Colonic mucosa (tissue), 4 donors: ENCODE measurements at regions not wholly inside any gene's neighbourhood (a gene's known extent, or its start where the extent isn't known, plus 50 kb on each side); places are given as distances from the start of the nearest gene placed in this dataset.

Experiments used
- DNase-seq: peaks from one replicate; pipeline ENCODE4 v3.0.0-alpha.2; 2020
- H3K27ac ChIP-seq: fragments of 200-600 bp; one replicate; pipeline ENCODE4 v1.8.0; 2021
- H3K27me3 ChIP-seq: fragments of 200-600 bp; one replicate; pipeline ENCODE4 v1.8.0; 2021
- H3K36me3 ChIP-seq: fragments of 200-600 bp; one replicate; pipeline ENCODE4 v1.8.0; 2021
- H3K4me1 ChIP-seq: fragments of 200-600 bp; one replicate; pipeline ENCODE4 v1.8.0; 2021; ENCODE audit warnings: mild to moderate bottlenecking
- H3K4me3 ChIP-seq: fragments of 200-600 bp; one replicate; pipeline ENCODE4 v1.8.0; 2021
- H3K9ac ChIP-seq, 2 donors: one replicate each; pipeline ENCODE4 v1.7.0; 2013; ENCODE audit warnings: control low read depth in 2 of 2, low read depth in 2 of 2, low read length in 2 of 2
- H3K9me3 ChIP-seq: fragments of 200-600 bp; one replicate; pipeline ENCODE4 v1.8.0; 2021
- intact Hi-C: fragments of 100-400 bp; cut with DNase I; formaldehyde crosslinking; loops from one replicate; pipeline ENCODE4 v1.14.1; 2022
- TF ChIP-seq, protein P1 (sequence below): fragments of 200-600 bp; IDR thresholded peaks from one replicate; pipeline ENCODE4 v1.8.0; 2022; ENCODE audit warnings: antibody characterized with exemption, mild to moderate bottlenecking
- donor health status: healthy.
- donor health status: DM: no; HTN: no; CAD: no.
- donor health status: DM: no; HTN: no; CAD: no.

DNA sequence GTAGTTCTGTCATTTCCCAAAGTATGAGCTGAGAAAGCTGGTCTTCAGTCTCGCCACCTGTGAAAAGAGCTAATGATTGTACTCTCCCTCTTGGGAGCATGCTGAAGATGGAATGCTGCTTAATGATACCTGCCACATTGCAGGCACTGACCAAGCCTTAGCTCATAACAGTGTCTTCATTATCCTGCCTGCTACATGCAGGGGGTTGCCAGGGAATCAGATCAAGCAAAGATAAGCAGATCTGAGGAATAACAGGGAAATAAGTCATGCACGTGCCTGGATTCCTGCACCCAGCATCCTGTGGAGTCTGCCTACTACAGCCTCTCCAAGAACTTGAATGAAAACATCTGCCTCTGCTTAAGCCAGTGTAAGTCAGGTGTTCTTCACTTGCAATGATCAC is 667.3 kb downstream of the NPHP4 start:
- TF ChIP-seq, protein P1, sequence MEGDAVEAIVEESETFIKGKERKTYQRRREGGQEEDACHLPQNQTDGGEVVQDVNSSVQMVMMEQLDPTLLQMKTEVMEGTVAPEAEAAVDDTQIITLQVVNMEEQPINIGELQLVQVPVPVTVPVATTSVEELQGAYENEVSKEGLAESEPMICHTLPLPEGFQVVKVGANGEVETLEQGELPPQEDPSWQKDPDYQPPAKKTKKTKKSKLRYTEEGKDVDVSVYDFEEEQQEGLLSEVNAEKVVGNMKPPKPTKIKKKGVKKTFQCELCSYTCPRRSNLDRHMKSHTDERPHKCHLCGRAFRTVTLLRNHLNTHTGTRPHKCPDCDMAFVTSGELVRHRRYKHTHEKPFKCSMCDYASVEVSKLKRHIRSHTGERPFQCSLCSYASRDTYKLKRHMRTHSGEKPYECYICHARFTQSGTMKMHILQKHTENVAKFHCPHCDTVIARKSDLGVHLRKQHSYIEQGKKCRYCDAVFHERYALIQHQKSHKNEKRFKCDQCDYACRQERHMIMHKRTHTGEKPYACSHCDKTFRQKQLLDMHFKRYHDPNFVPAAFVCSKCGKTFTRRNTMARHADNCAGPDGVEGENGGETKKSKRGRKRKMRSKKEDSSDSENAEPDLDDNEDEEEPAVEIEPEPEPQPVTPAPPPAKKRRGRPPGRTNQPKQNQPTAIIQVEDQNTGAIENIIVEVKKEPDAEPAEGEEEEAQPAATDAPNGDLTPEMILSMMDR: no peak
- Histone ChIP-seq H3K36me3 (no peaks in the 10 kb centered on the region), H3K27ac (no peak overlapping the region), H3K4me3 (no peak overlapping the region), H3K27me3 (no peaks in the 10 kb centered on the region), H3K9ac (no peak overlapping the region), H3K4me1 (no peaks in the 10 kb centered on the region), H3K9me3 (no peaks in the 10 kb centered on the region)
- intact Hi-C loops: no loop called here
- no peak for DNase-seq

DNA sequence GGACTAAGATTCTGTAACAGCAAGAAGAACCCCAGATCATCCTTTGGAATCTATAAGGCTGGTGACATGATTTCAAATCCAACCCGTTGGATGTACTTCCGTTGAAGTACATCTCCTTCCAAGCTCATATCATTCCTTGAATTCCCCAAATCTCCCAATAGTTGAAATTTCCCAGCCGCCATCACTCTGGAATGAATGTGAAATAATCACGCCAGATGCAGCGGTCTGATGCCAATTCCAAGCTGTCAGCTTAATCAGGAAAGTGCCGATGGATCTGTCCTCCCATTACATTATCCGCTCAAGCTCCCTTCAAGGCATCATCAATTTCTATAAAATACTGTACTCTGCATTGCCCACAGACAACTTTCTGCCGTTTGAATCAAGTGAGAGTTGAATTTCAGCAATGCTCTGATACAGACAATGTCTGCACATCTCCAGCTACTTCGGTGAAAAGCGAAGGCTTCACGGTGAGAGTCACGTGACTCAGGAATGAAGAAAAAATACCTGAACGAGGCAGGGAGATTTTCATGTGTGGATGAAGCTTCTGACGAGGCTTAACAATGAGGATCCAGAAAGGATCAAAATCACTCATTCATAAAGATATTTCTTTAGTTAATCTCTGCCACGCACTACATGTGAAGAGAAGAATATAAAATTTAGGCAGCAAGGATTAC is 663.9 kb downstream of the AJAP1 start:
- TF ChIP-seq, protein P1: no peak
- no peaks in the 10 kb centered on the region for H3K9me3 ChIP-seq
- H3K9ac ChIP-seq: no peak overlapping the region
- no peak for DNase-seq
- no peaks in the 10 kb centered on the region for H3K36me3 ChIP-seq
- no peaks in the 10 kb centered on the region for H3K27me3 ChIP-seq
- intact Hi-C loops: no loop called here
- H3K4me3 ChIP-seq: no peak overlapping the region
- no peaks in the 10 kb centered on the region for H3K4me1 ChIP-seq
- H3K27ac ChIP-seq: no peak overlapping the region

DNA sequence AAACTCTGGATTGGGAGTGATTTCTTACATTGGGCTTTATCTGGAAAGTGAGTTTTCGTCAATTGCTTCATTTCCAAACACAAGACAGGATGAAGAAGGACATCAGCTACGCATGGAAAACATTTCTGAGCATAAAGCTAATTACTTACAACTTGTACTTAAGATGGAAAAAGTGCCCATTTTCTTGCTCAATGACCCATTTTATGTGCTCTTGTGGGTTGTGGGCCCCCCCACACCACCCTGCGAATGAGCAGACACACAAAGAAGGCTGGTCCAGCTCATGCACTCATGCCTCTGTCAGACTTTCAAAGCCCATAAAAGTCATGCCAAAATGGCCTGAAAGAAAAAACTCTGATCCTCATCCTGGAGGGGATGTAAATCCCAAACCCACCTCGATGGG is 663.0 kb downstream of the AJAP1 start:
- Histone ChIP-seq H3K36me3 (no peaks in the 10 kb centered on the region), H3K27me3 (no peaks in the 10 kb centered on the region), H3K4me1 (no peaks in the 10 kb centered on the region), H3K27ac (no peak overlapping the region), H3K4me3 (no peak overlapping the region), H3K9me3 (no peaks in the 10 kb centered on the region), H3K9ac (no peak overlapping the region)
- TF ChIP-seq, protein P1: no peak
- intact Hi-C loops: no loop called here
- DNase-seq: no peak

DNA sequence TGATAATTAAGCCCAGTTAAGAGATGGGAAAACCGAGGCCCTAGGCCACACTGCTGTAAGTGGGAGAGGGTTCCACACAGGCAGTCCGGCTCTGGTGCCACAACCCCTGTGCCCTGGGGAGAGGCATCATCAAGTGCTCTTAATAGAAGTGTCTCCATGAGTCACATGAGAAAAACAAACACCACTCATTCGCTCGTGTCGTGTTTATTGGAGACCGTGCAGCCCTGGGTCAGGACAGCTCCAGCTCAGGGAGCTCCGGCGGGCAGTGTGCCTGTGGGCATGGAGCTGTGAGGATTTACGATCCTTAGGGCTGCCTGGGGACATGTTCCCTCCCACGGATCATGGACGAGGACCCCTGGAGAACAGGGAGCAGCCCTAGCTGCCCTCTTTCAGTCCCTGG is 658.5 kb downstream of the AJAP1 start:
- Histone ChIP-seq H3K9me3 (no peaks in the 10 kb centered on the region), H3K9ac (no peak overlapping the region), H3K4me3 (no peak overlapping the region), H3K27me3 (no peaks in the 10 kb centered on the region), H3K4me1 (no peaks in the 10 kb centered on the region), H3K36me3 (no peaks in the 10 kb centered on the region), H3K27ac (no peak overlapping the region)
- intact Hi-C loops: no loop called here
- TF ChIP-seq, protein P1: no peak
- DNase-seq: no peak

DNA sequence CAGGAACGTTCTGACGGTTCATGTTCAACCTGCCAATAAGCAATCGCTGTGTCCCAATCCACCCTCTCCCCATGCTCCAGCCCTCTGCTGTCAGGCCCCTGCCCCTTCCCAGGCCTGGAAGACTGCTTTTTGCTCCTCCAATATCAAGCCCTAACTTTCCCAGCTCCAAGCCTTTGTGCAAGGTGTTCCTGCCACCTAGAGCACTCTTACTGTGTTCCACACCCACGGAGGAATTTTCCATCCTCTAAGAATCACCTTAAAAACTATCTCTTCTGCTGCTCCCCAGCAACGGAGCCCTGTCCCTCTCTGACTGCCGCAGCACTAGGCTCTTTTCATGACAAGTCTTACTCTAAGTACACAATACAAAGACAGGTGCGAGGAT is 657.9 kb downstream of the AJAP1 start:
- Histone ChIP-seq H3K9ac (no peak overlapping the region), H3K4me1 (no peaks in the 10 kb centered on the region), H3K9me3 (no peaks in the 10 kb centered on the region), H3K4me3 (no peak overlapping the region), H3K27me3 (no peaks in the 10 kb centered on the region), H3K27ac (no peak overlapping the region), H3K36me3 (no peaks in the 10 kb centered on the region)
- DNase-seq: no peak
- intact Hi-C loops: no loop called here
- TF ChIP-seq, protein P1: no peak
